Upper lobe of left lung (tissue), 4 donors: ENCODE measurements at regions not wholly inside any gene's neighbourhood (a gene's known extent, or its start where the extent isn't known, plus 50 kb on each side); places are given as distances from the start of the nearest gene placed in this dataset.

Experiments
- EP300 ChIP-seq, 4 donors: sonication (generic); formaldehyde crosslinking; IDR thresholded peaks; one replicate each; pipeline ENCODE4 v1.5.1; 2017; ENCODE audit warnings: antibody characterized with exemption in 4 of 4, control low read depth in 2 of 4
- POLR2A ChIP-seq, 4 donors: fragments of 450-650 bp; IDR thresholded peaks; one replicate each; pipeline ENCODE4 v1.5.1; 2016 to 2017; ENCODE audit warnings: antibody characterized with exemption in 4 of 4, mild to moderate bottlenecking in 2 of 4
- POLR2AphosphoS5 ChIP-seq, 2 donors: sonication (generic); formaldehyde crosslinking; IDR thresholded peaks; one replicate each; pipeline ENCODE4 v1.5.1; 2017; ENCODE audit warnings: antibody characterized with exemption in 2 of 2

GRCh38 chr2:158918452-158918851 is 50.0 kb upstream of the TANC1 start:
- TF ChIP-seq POLR2A (IDR thresholded peaks at IDR 0.05): no peak
- TF ChIP-seq POLR2AphosphoS5 (IDR thresholded peaks at IDR 0.05): no peak
- TF ChIP-seq EP300 (IDR thresholded peaks at IDR 0.05): no peak
